ENCODE measurements at regions not wholly inside any gene's neighbourhood (a gene's known extent, or its start where the extent isn't known, plus 50 kb on each side); places are given as distances from the start of the nearest gene placed in this dataset.
"Not testable (repeated sequence)": the region's sequence is repeated elsewhere in the genome, so short reads cannot be mapped to it uniquely, and the experiment has no call there.

- no peak for DNase-seq (ENCODE audit: low read depth)
- H3K4me3 ChIP-seq (ENCODE audit: control insufficient read depth, low read depth, low read length): no peak overlapping the region
- TF ChIP-seq CTCF (IDR thresholded peaks at IDR 0.05; ENCODE audit: control insufficient read depth, insufficient read depth, low read depth, low read length, missing control alignments): no peak
These were observed 435.3 kb downstream of the CD83 start for GRCh38 chr6:14552891-14553290.

GRCh38 chr6:14553515-14553914 is 435.9 kb downstream of the CD83 start:
- TF ChIP-seq CTCF (IDR thresholded peaks at IDR 0.05; ENCODE audit: control insufficient read depth, insufficient read depth, low read depth, low read length, missing control alignments): no peak
- H3K4me3 ChIP-seq (ENCODE audit: control insufficient read depth, low read depth, low read length): no peak overlapping the region
- no peak for DNase-seq (ENCODE audit: low read depth)

- DNase-seq (ENCODE audit: low read depth): no peak
- H3K4me3 ChIP-seq (ENCODE audit: control insufficient read depth, low read depth, low read length): no peak overlapping the region
- no peak for TF ChIP-seq CTCF (IDR thresholded peaks at IDR 0.05; ENCODE audit: control insufficient read depth, insufficient read depth, low read depth, low read length, missing control alignments)
These were observed 438.2 kb downstream of the CD83 start for GRCh38 chr6:14555804-14556203.

DNA sequence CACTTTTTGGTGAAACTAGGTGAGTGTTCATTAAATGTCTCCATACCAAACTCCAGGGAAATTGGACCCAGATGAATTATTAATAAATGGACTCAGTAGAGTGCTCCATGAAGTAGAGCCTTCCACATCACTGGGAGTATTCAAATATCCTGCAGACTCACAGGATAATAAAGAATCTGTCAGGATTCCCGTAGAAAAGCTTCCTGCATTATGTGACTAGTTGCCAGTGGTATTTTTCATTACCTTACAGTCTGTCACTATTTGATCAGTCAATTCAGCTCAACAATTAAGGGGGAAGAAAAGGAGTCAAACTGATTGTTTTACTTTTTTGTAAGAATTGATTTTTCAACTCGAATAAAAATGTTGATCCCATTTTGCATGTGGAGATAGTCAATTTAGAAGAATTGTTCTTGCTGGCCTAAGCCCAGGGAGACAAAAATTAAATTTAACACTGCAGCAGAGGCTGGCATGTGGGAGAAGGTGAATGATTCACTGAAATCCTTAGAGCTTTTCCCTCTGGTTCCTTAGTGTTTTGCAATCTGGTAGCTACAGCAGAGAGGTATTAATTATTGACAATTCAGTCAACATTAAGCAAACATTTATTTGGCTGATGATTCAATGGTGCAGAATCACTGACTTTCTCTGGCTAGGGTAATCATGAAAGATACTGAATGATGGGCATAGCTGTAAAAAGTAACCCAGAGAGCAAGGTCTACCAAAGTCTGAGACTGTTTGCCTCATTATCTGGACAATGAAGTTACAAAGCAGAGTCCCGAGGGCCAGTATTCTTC is 442.4 kb downstream of the CD83 start:
- H3K4me3 ChIP-seq (ENCODE audit: control insufficient read depth, low read depth, low read length): no peak overlapping the region
- TF ChIP-seq CTCF (IDR thresholded peaks at IDR 0.05; ENCODE audit: control insufficient read depth, insufficient read depth, low read depth, low read length, missing control alignments): no peak
- no peak for DNase-seq (ENCODE audit: low read depth)

- not testable (repeated sequence) for DNase-seq (ENCODE audit: low read depth); H3K4me3 ChIP-seq (ENCODE audit: control insufficient read depth, low read depth, low read length)
These were observed 444.0 kb downstream of the CD83 start for GRCh38 chr6:14561563-14561962.

- no peak for DNase-seq (ENCODE audit: low read depth)
- H3K4me3 ChIP-seq (ENCODE audit: control insufficient read depth, low read depth, low read length): no peak overlapping the region
- TF ChIP-seq CTCF (IDR thresholded peaks at IDR 0.05; ENCODE audit: control insufficient read depth, insufficient read depth, low read depth, low read length, missing control alignments): no peak
These were observed 450.3 kb downstream of the CD83 start for GRCh38 chr6:14567842-14568241.

GRCh38 chr6:14569394-14569793 is 451.8 kb downstream of the CD83 start:
- DNase-seq (ENCODE audit: low read depth): no peak
- TF ChIP-seq CTCF (IDR thresholded peaks at IDR 0.05; ENCODE audit: control insufficient read depth, insufficient read depth, low read depth, low read length, missing control alignments): no peak
- no peak overlapping the region for H3K4me3 ChIP-seq (ENCODE audit: control insufficient read depth, low read depth, low read length)

GRCh38 chr6:14569874-14570273 is 452.3 kb downstream of the CD83 start:
- not testable (repeated sequence) for H3K4me3 ChIP-seq (ENCODE audit: control insufficient read depth, low read depth, low read length); DNase-seq (ENCODE audit: low read depth)
